SK-N-SH treated with all-trans-retinoic acid at 6 μM for 48 hours (cell line): ENCODE measurements at regions not wholly inside any gene's neighbourhood (a gene's known extent, or its start where the extent isn't known, plus 50 kb on each side); places are given as distances from the start of the nearest gene placed in this dataset.

Experiments used
- ATAC-seq: fragments of 200-7000 bp; cut with Tn5 transposase; 3 replicates; pipeline ENCODE4 v1.9.1; 2020; ENCODE audit warnings: mild to moderate bottlenecking, moderate library complexity
- ARNTL ChIP-seq: fragments of 450-650 bp; formaldehyde crosslinking; IDR thresholded peaks from 2 replicates; pipeline ENCODE4 v1.5.0; 2020; ENCODE audit warnings: low read depth, mild to moderate bottlenecking, moderate library complexity, borderline replicate concordance
- BACH2 ChIP-seq: fragments of 250-450 bp; sonication (Bioruptor Pico); IDR thresholded peaks from 2 replicates; pipeline ENCODE4 v1.9.0; 2021; ENCODE audit warnings: mild to moderate bottlenecking, borderline replicate concordance
- CSDC2 ChIP-seq: fragments of 250-450 bp; sonication (Bioruptor Pico); IDR thresholded peaks from 2 replicates; pipeline ENCODE4 v1.5.0; 2020; ENCODE audit warnings: mild to moderate bottlenecking, moderate library complexity
- ESRRG ChIP-seq: fragments of 250-450 bp; sonication (Bioruptor Pico); IDR thresholded peaks from 2 replicates; pipeline ENCODE4 v1.6.1; 2021; ENCODE audit warnings: mild to moderate bottlenecking
- GLIS3 ChIP-seq: fragments of 250-450 bp; sonication (Bioruptor Pico); IDR thresholded peaks from 2 replicates; pipeline ENCODE4 v1.5.0; 2020; ENCODE audit warnings: mild to moderate bottlenecking, moderate library complexity
- OSR1 ChIP-seq: fragments of 250-450 bp; sonication (Bioruptor Pico); IDR thresholded peaks from 2 replicates; pipeline ENCODE4 v1.8.0; 2022; ENCODE audit warnings: moderate library complexity, mild to moderate bottlenecking, inconsistent platforms
- PPARA ChIP-seq: fragments of 250-450 bp; sonication (Bioruptor Pico); IDR thresholded peaks from 2 replicates; pipeline ENCODE4 v1.5.0; 2020; ENCODE audit warnings: mild to moderate bottlenecking, borderline replicate concordance
- RARB ChIP-seq: fragments of 250-450 bp; sonication (Bioruptor Pico); IDR thresholded peaks from 2 replicates; pipeline ENCODE4 v1.8.0; 2021; ENCODE audit warnings: mild to moderate bottlenecking, moderate library complexity
- SNAI2 ChIP-seq: fragments of 250-450 bp; sonication (Bioruptor Pico); IDR thresholded peaks from 2 replicates; pipeline ENCODE4 v1.5.0; 2020; ENCODE audit warnings: mild to moderate bottlenecking, moderate library complexity
- TCF4 ChIP-seq: fragments of 250-450 bp; sonication (Bioruptor Pico); IDR thresholded peaks from 2 replicates; pipeline ENCODE4 v1.8.0; 2021; ENCODE audit warnings: mild to moderate bottlenecking, moderate library complexity, borderline replicate concordance
- TOX ChIP-seq: fragments of 250-450 bp; sonication (Bioruptor Pico); IDR thresholded peaks from 2 replicates; pipeline ENCODE4 v1.8.0; 2021; ENCODE audit warnings: mild to moderate bottlenecking, moderate library complexity, borderline replicate concordance
- ZC3H10 ChIP-seq: fragments of 250-450 bp; sonication (Bioruptor Pico); IDR thresholded peaks from 2 replicates; pipeline ENCODE4 v1.5.1; 2021; ENCODE audit warnings: mild to moderate bottlenecking, moderate library complexity
- ZFP3 ChIP-seq: fragments of 250-450 bp; sonication (Bioruptor Pico); IDR thresholded peaks from 2 replicates; pipeline ENCODE4 v1.5.0; 2020; ENCODE audit warnings: mild to moderate bottlenecking, moderate library complexity
- ZFP30 ChIP-seq: fragments of 450-650 bp; formaldehyde crosslinking; IDR thresholded peaks from 2 replicates; pipeline ENCODE4 v1.5.0; 2022; ENCODE audit warnings: mild to moderate bottlenecking, moderate library complexity
- ZNF565 ChIP-seq: fragments of 450-650 bp; formaldehyde crosslinking; conservative IDR thresholded peaks from 2 replicates; pipeline ENCODE4 v1.5.0; 2020; ENCODE audit warnings: low read depth, mild to moderate bottlenecking, moderate library complexity
- ZNF8 ChIP-seq: fragments of 450-650 bp; formaldehyde crosslinking; IDR thresholded peaks from 2 replicates; pipeline ENCODE4 v1.5.0; 2020; ENCODE audit warnings: mild to moderate bottlenecking, moderate library complexity
- TF ChIP-seq, protein P1 (sequence below): fragments of 250-450 bp; sonication (Bioruptor Pico); IDR thresholded peaks from 2 replicates; pipeline ENCODE4 v1.5.1; 2021; ENCODE audit warnings: mild to moderate bottlenecking, moderate library complexity
- TF ChIP-seq, protein P2 (sequence below): fragments of 250-450 bp; sonication (Bioruptor Pico); IDR thresholded peaks from 2 replicates; pipeline ENCODE4 v1.5.0; 2020; ENCODE audit warnings: mild to moderate bottlenecking, moderate library complexity
- TF ChIP-seq, protein P3 (sequence below): fragments of 250-450 bp; sonication (Bioruptor Pico); IDR thresholded peaks from 2 replicates; pipeline ENCODE4 v1.5.1; 2020; ENCODE audit warnings: low read depth, mild to moderate bottlenecking, moderate library complexity

DNA sequence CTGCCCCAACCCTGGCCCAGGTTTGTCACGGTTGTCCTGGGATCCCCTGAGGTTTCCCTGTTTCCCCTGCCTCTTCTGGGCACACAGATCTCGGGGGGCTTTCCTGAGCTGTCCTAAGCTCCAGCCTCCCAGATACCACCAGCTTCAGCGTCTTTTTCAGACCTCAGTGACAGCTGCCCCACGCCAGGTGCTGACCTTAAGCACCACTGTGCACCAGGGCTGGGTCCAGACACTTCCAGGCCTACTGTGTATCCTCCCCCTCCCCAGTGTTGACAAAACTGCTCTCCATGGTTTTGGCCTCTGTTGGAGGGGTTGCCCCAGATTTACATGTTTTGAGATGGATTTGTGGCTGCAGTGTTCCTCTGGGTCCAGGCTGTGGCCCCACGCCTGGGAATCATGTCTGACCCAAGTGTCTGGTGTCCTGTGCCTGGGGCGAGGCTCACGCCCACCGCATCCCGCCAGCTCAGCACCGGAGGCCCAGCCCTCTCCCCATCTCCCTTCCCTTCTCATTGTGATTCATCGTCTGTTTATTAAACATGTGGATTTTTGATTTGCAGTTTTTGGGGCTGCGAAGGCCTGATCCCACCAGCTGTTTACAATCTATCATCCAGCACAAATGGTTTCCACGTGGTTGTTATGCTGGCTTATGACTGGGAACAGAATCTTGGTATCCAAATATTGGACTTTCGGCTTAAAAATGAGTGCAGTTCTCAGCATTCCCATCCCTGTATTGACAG, 82.1 kb downstream of the METRNL start (continued):
- TF ChIP-seq, protein P1, sequence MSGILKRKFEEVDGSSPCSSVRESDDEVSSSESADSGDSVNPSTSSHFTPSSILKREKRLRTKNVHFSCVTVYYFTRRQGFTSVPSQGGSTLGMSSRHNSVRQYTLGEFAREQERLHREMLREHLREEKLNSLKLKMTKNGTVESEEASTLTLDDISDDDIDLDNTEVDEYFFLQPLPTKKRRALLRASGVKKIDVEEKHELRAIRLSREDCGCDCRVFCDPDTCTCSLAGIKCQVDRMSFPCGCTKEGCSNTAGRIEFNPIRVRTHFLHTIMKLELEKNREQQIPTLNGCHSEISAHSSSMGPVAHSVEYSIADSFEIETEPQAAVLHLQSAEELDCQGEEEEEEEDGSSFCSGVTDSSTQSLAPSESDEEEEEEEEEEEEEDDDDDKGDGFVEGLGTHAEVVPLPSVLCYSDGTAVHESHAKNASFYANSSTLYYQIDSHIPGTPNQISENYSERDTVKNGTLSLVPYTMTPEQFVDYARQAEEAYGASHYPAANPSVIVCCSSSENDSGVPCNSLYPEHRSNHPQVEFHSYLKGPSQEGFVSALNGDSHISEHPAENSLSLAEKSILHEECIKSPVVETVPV (CRISPR knock-in tag), result no peak
- TF ChIP-seq, all 23 proteins: peak for 0

DNA sequence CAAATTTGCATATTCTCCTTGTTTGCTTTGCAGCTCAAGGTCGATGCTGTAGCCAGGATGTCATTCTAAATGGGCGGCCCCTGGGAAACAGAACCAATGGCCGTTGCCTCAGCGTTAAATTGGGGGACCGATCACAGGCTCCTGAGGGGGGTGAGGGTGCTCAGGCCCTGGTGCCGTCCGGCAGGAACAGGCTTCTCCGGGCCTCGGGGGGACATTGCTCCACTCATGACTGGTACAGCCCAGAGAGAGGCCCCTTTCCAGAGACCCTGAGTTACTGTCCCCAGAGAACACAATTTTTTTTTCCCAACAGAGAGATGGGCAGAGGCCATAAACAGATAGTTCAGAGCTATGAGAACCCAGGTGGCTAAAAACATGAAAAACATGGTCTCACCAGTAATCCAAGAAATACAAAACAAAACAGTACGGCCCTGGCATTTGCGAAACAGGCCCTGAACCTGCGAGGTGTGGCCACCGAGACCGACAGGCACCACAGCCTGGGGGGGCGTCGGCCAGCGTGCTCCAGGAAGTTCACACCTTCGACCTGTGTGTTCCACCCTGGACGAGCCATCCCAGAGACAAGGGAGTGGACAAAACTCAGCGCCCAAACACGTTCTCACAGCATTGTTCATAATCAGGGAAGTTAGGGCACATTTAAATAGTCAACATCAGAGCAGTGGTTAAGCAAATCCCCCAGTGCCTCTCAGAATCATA, 82.8 kb downstream of the METRNL start:
- TF ChIP-seq TCF4 (CRISPR knock-in tag) (no peak), RARB (CRISPR knock-in tag) (no peak), ZC3H10 (CRISPR knock-in tag) (no peak), TOX (CRISPR knock-in tag) (no peak), ARNTL (CRISPR knock-in tag) (no peak), GLIS3 (CRISPR knock-in tag) (no peak), SNAI2 (CRISPR knock-in tag) (no peak), PPARA (no peak), ZFP3 (CRISPR knock-in tag) (no peak), ZNF565 (CRISPR knock-in tag) (no peak), BACH2 (CRISPR knock-in tag) (no peak), ZNF8 (CRISPR knock-in tag) (no peak), ZFP30 (no peak), OSR1 (CRISPR knock-in tag) (no peak), CSDC2 (CRISPR knock-in tag) (no peak), ESRRG (CRISPR knock-in tag) (no peak)
- TF ChIP-seq, protein P1 (CRISPR knock-in tag), result no peak
- TF ChIP-seq, protein P2, sequence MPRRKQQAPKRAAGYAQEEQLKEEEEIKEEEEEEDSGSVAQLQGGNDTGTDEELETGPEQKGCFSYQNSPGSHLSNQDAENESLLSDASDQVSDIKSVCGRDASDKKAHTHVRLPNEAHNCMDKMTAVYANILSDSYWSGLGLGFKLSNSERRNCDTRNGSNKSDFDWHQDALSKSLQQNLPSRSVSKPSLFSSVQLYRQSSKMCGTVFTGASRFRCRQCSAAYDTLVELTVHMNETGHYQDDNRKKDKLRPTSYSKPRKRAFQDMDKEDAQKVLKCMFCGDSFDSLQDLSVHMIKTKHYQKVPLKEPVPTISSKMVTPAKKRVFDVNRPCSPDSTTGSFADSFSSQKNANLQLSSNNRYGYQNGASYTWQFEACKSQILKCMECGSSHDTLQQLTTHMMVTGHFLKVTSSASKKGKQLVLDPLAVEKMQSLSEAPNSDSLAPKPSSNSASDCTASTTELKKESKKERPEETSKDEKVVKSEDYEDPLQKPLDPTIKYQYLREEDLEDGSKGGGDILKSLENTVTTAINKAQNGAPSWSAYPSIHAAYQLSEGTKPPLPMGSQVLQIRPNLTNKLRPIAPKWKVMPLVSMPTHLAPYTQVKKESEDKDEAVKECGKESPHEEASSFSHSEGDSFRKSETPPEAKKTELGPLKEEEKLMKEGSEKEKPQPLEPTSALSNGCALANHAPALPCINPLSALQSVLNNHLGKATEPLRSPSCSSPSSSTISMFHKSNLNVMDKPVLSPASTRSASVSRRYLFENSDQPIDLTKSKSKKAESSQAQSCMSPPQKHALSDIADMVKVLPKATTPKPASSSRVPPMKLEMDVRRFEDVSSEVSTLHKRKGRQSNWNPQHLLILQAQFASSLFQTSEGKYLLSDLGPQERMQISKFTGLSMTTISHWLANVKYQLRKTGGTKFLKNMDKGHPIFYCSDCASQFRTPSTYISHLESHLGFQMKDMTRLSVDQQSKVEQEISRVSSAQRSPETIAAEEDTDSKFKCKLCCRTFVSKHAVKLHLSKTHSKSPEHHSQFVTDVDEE (CRISPR knock-in tag), result no peak
- TF ChIP-seq, protein P3, sequence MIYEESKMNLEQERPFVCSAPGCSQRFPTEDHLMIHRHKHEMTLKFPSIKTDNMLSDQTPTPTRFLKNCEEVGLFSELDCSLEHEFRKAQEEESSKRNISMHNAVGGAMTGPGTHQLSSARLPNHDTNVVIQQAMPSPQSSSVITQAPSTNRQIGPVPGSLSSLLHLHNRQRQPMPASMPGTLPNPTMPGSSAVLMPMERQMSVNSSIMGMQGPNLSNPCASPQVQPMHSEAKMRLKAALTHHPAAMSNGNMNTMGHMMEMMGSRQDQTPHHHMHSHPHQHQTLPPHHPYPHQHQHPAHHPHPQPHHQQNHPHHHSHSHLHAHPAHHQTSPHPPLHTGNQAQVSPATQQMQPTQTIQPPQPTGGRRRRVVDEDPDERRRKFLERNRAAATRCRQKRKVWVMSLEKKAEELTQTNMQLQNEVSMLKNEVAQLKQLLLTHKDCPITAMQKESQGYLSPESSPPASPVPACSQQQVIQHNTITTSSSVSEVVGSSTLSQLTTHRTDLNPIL, result no peak
- TF ChIP-seq, all 23 proteins: peak for 0
- ATAC-seq, result no peak

DNA sequence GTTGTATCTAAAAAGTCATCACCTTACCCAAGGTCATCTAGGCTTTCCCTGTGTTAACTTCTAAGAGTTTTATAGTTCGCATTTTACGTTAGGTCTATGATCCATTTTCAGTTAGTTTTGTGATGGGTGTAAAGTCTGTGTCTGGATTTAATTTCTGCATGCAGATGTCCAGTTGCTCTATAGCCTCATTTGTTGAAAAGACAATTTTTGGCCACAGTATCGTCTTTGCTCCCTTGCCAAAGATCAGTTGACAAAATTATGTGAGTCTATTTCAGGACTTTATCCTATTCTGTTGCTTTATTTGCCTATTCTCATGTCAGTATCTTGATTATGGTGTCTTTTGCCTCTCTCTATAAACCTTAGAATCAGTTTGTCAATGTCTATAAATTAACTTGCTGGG, 85.1 kb downstream of the METRNL start:
- no peak for ATAC-seq
- TF ChIP-seq, protein P2 (CRISPR knock-in tag), result no peak
